BLaER1 treated with 17β-estradiol and CSF1 and Interleukin-3, amounts not matched to agents 10 nM and 100 nM (cell line): ENCODE measurements at regions not wholly inside any gene's neighbourhood (a gene's known extent, or its start where the extent isn't known, plus 50 kb on each side); places are given as distances from the start of the nearest gene placed in this dataset.

Experiments
- H3K27ac ChIP-seq, 11 experiments: shearing (Covaris generic); formaldehyde crosslinking; 2 replicates each; pipeline ENCODE4 v1.8.1; 2022
- H3K27me3 ChIP-seq, 11 experiments: shearing (Covaris generic); formaldehyde crosslinking; 2 replicates each; pipeline ENCODE4 v1.8.1; 2022
- H3K36me3 ChIP-seq, 11 experiments: shearing (Covaris generic); formaldehyde crosslinking; 2 replicates each; pipeline ENCODE4 v1.8.1; 2022
- H3K4me1 ChIP-seq, 10 experiments: shearing (Covaris generic); formaldehyde crosslinking; 2 replicates each; pipeline ENCODE4 v1.8.1; 2022
- H3K4me2 ChIP-seq, 11 experiments: shearing (Covaris generic); formaldehyde crosslinking; 2 replicates each; pipeline ENCODE4 v1.8.1; 2022
- H3K4me3 ChIP-seq, 10 experiments: shearing (Covaris generic); formaldehyde crosslinking; 2 replicates each; pipeline ENCODE4 v1.8.1; 2022
- H3K9ac ChIP-seq, 11 experiments: shearing (Covaris generic); formaldehyde crosslinking; 2 replicates each; pipeline ENCODE4 v1.8.1; 2022
- H3K9me3 ChIP-seq, 11 experiments: shearing (Covaris generic); formaldehyde crosslinking; replicated peaks in 1 of 11; 2 replicates each; pipeline ENCODE4 v1.8.1; 2022
- H4K20me1 ChIP-seq, 11 experiments: shearing (Covaris generic); formaldehyde crosslinking; 2 replicates each; pipeline ENCODE4 v1.8.1; 2022
- Cebpa-rat ChIP-seq, 11 experiments: shearing (Covaris generic); IDR thresholded peaks; 2 replicates each; pipeline ENCODE4 v1.8.1; 2022

GRCh38 chr2:189265696-189266320 lies 86.2 kb upstream of the COL5A2 start:
- Histone ChIP-seq H3K4me3 (no peak overlapping the region), H3K27me3 (no peaks in the 10 kb centered on the region), H3K9me3 (peaks cover 0 to 11% (median 6%) of the 10 kb centered on the region in 11 experiments; a peak in 8 of 22 replicates), H3K4me2 (no peak overlapping the region), H3K27ac (no peak overlapping the region), H3K36me3 (no peaks in the 10 kb centered on the region), H3K4me1 (no peaks in the 10 kb centered on the region), H3K9ac (no peak overlapping the region), H4K20me1 (no peaks in the 10 kb centered on the region)
- no peak for TF ChIP-seq Cebpa-rat (IDR thresholded peaks at IDR 0.05)

GRCh38 chr2:189267491-189267890 lies 87.9 kb upstream of the COL5A2 start:
- H3K36me3 ChIP-seq: no peaks in the 10 kb centered on the region
- no peak overlapping the region for H3K27ac ChIP-seq
- H3K9ac ChIP-seq: no peak overlapping the region
- H3K27me3 ChIP-seq: no peaks in the 10 kb centered on the region
- H3K4me2 ChIP-seq: no peak overlapping the region
- H3K9me3 ChIP-seq: peaks cover 0 to 11% (median 6%) of the 10 kb centered on the region in 11 experiments; a peak in 8 of 22 replicates
- no peak for TF ChIP-seq Cebpa-rat (IDR thresholded peaks at IDR 0.05)
- no peaks in the 10 kb centered on the region for H3K4me1 ChIP-seq
- no peak overlapping the region for H3K4me3 ChIP-seq
- H4K20me1 ChIP-seq: no peaks in the 10 kb centered on the region

- H3K9ac ChIP-seq: no peak overlapping the region
- H3K4me3 ChIP-seq: no peak overlapping the region
- no peaks in the 10 kb centered on the region for H3K36me3 ChIP-seq
- H3K9me3 ChIP-seq: peaks cover 0 to 11% (median 6%) of the 10 kb centered on the region in 11 experiments; a peak in 8 of 22 replicates
- no peak for TF ChIP-seq Cebpa-rat (IDR thresholded peaks at IDR 0.05)
- H3K4me1 ChIP-seq: no peaks in the 10 kb centered on the region
- H3K27ac ChIP-seq: no peak overlapping the region
- H3K27me3 ChIP-seq: no peaks in the 10 kb centered on the region
- H4K20me1 ChIP-seq: no peaks in the 10 kb centered on the region
- H3K4me2 ChIP-seq: no peak overlapping the region
Measured at GRCh38 chr2:189267925-189268579, 88.5 kb upstream of the COL5A2 start.

GRCh38 chr2:189268763-189269162 lies 89.2 kb upstream of the COL5A2 start:
- Histone ChIP-seq H3K9me3 (peaks cover 0 to 11% (median 6%) of the 10 kb centered on the region in 11 experiments; a peak in 8 of 22 replicates), H3K9ac (no peak overlapping the region), H3K4me2 (no peak overlapping the region), H4K20me1 (no peaks in the 10 kb centered on the region), H3K4me1 (no peaks in the 10 kb centered on the region), H3K27me3 (no peaks in the 10 kb centered on the region), H3K4me3 (no peak overlapping the region), H3K27ac (no peak overlapping the region), H3K36me3 (no peaks in the 10 kb centered on the region)
- TF ChIP-seq Cebpa-rat (IDR thresholded peaks at IDR 0.05): no peak

- Histone ChIP-seq H3K4me3 (no peak overlapping the region), H3K4me2 (no peak overlapping the region), H4K20me1 (no peaks in the 10 kb centered on the region), H3K9me3 (no peaks in the 10 kb centered on the region), H3K27ac (no peak overlapping the region), H3K36me3 (no peaks in the 10 kb centered on the region), H3K27me3 (no peaks in the 10 kb centered on the region), H3K4me1 (no peaks in the 10 kb centered on the region), H3K9ac (no peak overlapping the region)
- TF ChIP-seq Cebpa-rat (IDR thresholded peaks at IDR 0.05): no peak
Measured at GRCh38 chr2:189273734-189274133, 94.2 kb upstream of the COL5A2 start.

GRCh38 chr2:189274361-189274760 lies 94.8 kb upstream of the COL5A2 start:
- Histone ChIP-seq H3K27me3 (no peaks in the 10 kb centered on the region), H3K4me1 (no peaks in the 10 kb centered on the region), H3K9me3 (no peaks in the 10 kb centered on the region), H3K36me3 (no peaks in the 10 kb centered on the region), H4K20me1 (no peaks in the 10 kb centered on the region), H3K4me3 (no peak overlapping the region), H3K4me2 (no peak overlapping the region), H3K27ac (no peak overlapping the region), H3K9ac (no peak overlapping the region)
- no peak for TF ChIP-seq Cebpa-rat (IDR thresholded peaks at IDR 0.05)

GRCh38 chr2:189276277-189276676 lies 96.7 kb upstream of the COL5A2 start:
- H3K36me3 ChIP-seq: no peaks in the 10 kb centered on the region
- no peaks in the 10 kb centered on the region for H4K20me1 ChIP-seq
- H3K27ac ChIP-seq: no peak overlapping the region
- no peaks in the 10 kb centered on the region for H3K27me3 ChIP-seq
- H3K4me3 ChIP-seq: no peak overlapping the region
- H3K9me3 ChIP-seq: no peaks in the 10 kb centered on the region
- no peaks in the 10 kb centered on the region for H3K4me1 ChIP-seq
- no peak overlapping the region for H3K9ac ChIP-seq
- no peak overlapping the region for H3K4me2 ChIP-seq
- no peak for TF ChIP-seq Cebpa-rat (IDR thresholded peaks at IDR 0.05)

- Histone ChIP-seq H4K20me1 (no peaks in the 10 kb centered on the region), H3K27me3 (no peaks in the 10 kb centered on the region), H3K4me1 (no peaks in the 10 kb centered on the region), H3K36me3 (no peaks in the 10 kb centered on the region), H3K27ac (no peak overlapping the region), H3K4me3 (no peak overlapping the region), H3K4me2 (no peak overlapping the region), H3K9ac (no peak overlapping the region), H3K9me3 (no peaks in the 10 kb centered on the region)
- no peak for TF ChIP-seq Cebpa-rat (IDR thresholded peaks at IDR 0.05)
Measured at GRCh38 chr2:189281201-189281600, 101.6 kb upstream of the COL5A2 start.

GRCh38 chr2:189285349-189285748 lies 105.8 kb upstream of the COL5A2 start:
- Histone ChIP-seq H3K4me2 (no peak overlapping the region), H3K27ac (no peak overlapping the region)

More at GRCh38 chr2:189285349-189285748, 105.8 kb upstream of the COL5A2 start:
- H3K36me3 ChIP-seq: no peaks in the 10 kb centered on the region
- no peak overlapping the region for H3K4me3 ChIP-seq
- H3K4me1 ChIP-seq: no peaks in the 10 kb centered on the region
- H4K20me1 ChIP-seq: no peaks in the 10 kb centered on the region
- no peak for TF ChIP-seq Cebpa-rat (IDR thresholded peaks at IDR 0.05)
- no peaks in the 10 kb centered on the region for H3K27me3 ChIP-seq
- H3K9ac ChIP-seq: no peak overlapping the region
- peaks cover 0 to 7% (median 0%) of the 10 kb centered on the region in 11 experiments; a peak in 5 of 22 replicates for H3K9me3 ChIP-seq
